ENCODE measurements at regions not wholly inside any gene's neighbourhood (a gene's known extent, or its start where the extent isn't known, plus 50 kb on each side); places are given as distances from the start of the nearest gene placed in this dataset.
A peak's percentile ranks its signal among the peaks of the same experiment; 100 is the strongest.
"Not testable (repeated sequence)": the region's sequence is repeated elsewhere in the genome, so short reads cannot be mapped to it uniquely, and the experiment has no call there.

GRCh38 chr9:22211588-22212360 lies 202.7 kb upstream of the CDKN2B start:
- Mint-ChIP-seq H3K27me3 (no peaks in the 10 kb centered on the region), H3K4me1 (peaks cover 10 to 16% (median 12%) of the 10 kb centered on the region in 3 donors)
- POLR2A ChIA-PET, result no interaction called here

GRCh38 chr9:22214021-22214420 lies 204.9 kb upstream of the CDKN2B start:
- Histone ChIP-seq H3K27ac (ENCODE audit: low read depth, low read length) (no peak overlapping the region), H3K4me3 (ENCODE audit: low read length) (no peak overlapping the region), H3K4me1 (ENCODE audit: insufficient read depth, low read length) (peaks cover 1% of the 10 kb centered on the region), H3K9me3 (ENCODE audit: low read length) (no peaks in the 10 kb centered on the region), H3K36me3 (ENCODE audit: insufficient read depth, low read length) (no peaks in the 10 kb centered on the region), H3K27me3 (ENCODE audit: insufficient read depth, low read length, poor library complexity, severe bottlenecking) (peaks cover 3% of the 10 kb centered on the region)
- no peak overlapping the region for H3K4me3 Mint-ChIP-seq
- no peak overlapping the region for H3K27ac Mint-ChIP-seq
- DNase-seq, result no peak
- no peaks in the 10 kb centered on the region for H3K36me3 Mint-ChIP-seq
- peaks cover 3 to 8% (median 5%) of the 10 kb centered on the region in 3 donors for H3K4me1 Mint-ChIP-seq
- H3K27me3 Mint-ChIP-seq, result no peaks in the 10 kb centered on the region
- ChIA-PET CTCF (no interaction called here), POLR2A (no interaction called here)
- H3K9me3 Mint-ChIP-seq, result no peaks in the 10 kb centered on the region

More at GRCh38 chr9:22211588-22212360, 202.7 kb upstream of the CDKN2B start:
- Mint-ChIP-seq H3K4me3 (no peak overlapping the region), H3K27ac (no peak overlapping the region), H3K36me3 (no peaks in the 10 kb centered on the region), H3K9me3 (no peaks in the 10 kb centered on the region)
- peaks cover 3% of the 10 kb centered on the region for H3K27me3 ChIP-seq (ENCODE audit: insufficient read depth, low read length, poor library complexity, severe bottlenecking)
- DNase-seq, result no peak
- H3K4me1 ChIP-seq (ENCODE audit: insufficient read depth, low read length), result peaks cover 7% of the 10 kb centered on the region
- no peaks in the 10 kb centered on the region for H3K36me3 ChIP-seq (ENCODE audit: insufficient read depth, low read length)
- CTCF ChIA-PET, result no interaction called here
- no peak overlapping the region for H3K27ac ChIP-seq (ENCODE audit: low read depth, low read length)
- no peaks in the 10 kb centered on the region for H3K9me3 ChIP-seq (ENCODE audit: low read length)
- H3K4me3 ChIP-seq (ENCODE audit: low read length), result no peak overlapping the region

GRCh38 chr9:22214497-22215031 lies 205.5 kb upstream of the CDKN2B start:
- CTCF ChIA-PET, result no interaction called here
- Mint-ChIP-seq H3K4me1 (peaks cover 0 to 3% (median 0%) of the 10 kb centered on the region in 3 donors), H3K27ac (peak overlapping the region in 1 of 8 donors; percentile 8), H3K9me3 (no peaks in the 10 kb centered on the region), H3K4me3 (no peak overlapping the region), H3K36me3 (no peaks in the 10 kb centered on the region), H3K27me3 (no peaks in the 10 kb centered on the region)
- Histone ChIP-seq H3K27me3 (ENCODE audit: insufficient read depth, low read length, poor library complexity, severe bottlenecking) (peaks cover 3% of the 10 kb centered on the region), H3K4me3 (ENCODE audit: low read length) (no peak overlapping the region), H3K4me1 (ENCODE audit: insufficient read depth, low read length) (no peaks in the 10 kb centered on the region), H3K27ac (ENCODE audit: low read depth, low read length) (no peak overlapping the region), H3K36me3 (ENCODE audit: insufficient read depth, low read length) (no peaks in the 10 kb centered on the region), H3K9me3 (ENCODE audit: low read length) (no peaks in the 10 kb centered on the region)
- no peak for DNase-seq
- POLR2A ChIA-PET, result no interaction called here

- CTCF ChIA-PET, result no interaction called here
- H3K4me1 Mint-ChIP-seq, result peaks cover 0 to 3% (median 0%) of the 10 kb centered on the region in 3 donors
Measured at GRCh38 chr9:22215521-22215920, 206.4 kb upstream of the CDKN2B start.

GRCh38 chr9:22216730-22217172 lies 207.6 kb upstream of the CDKN2B start:
- Mint-ChIP-seq H3K36me3 (peaks cover 0 to 4% (median 0%) of the 10 kb centered on the region in 3 donors), H3K27me3 (no peaks in the 10 kb centered on the region), H3K27ac (no peak overlapping the region), H3K9me3 (peaks cover 0 to 4% (median 0%) of the 10 kb centered on the region in 5 donors), H3K4me1 (no peaks in the 10 kb centered on the region), H3K4me3 (no peak overlapping the region)
- POLR2A ChIA-PET, result no interaction called here
- CTCF ChIA-PET, result no interaction called here
- H3K4me3 ChIP-seq (ENCODE audit: low read length), result no peak overlapping the region
- H3K4me1 ChIP-seq (ENCODE audit: insufficient read depth, low read length), result no peaks in the 10 kb centered on the region
- no peak overlapping the region for H3K27ac ChIP-seq (ENCODE audit: low read depth, low read length)
- H3K9me3 ChIP-seq (ENCODE audit: low read length), result no peaks in the 10 kb centered on the region
- H3K36me3 ChIP-seq (ENCODE audit: insufficient read depth, low read length), result no peaks in the 10 kb centered on the region
- H3K27me3 ChIP-seq (ENCODE audit: insufficient read depth, low read length, poor library complexity, severe bottlenecking), result peaks cover 3% of the 10 kb centered on the region
- no peak for DNase-seq

More at GRCh38 chr9:22215521-22215920, 206.4 kb upstream of the CDKN2B start:
- Mint-ChIP-seq H3K27me3 (no peaks in the 10 kb centered on the region), H3K4me3 (no peak overlapping the region), H3K9me3 (no peaks in the 10 kb centered on the region), H3K36me3 (no peaks in the 10 kb centered on the region), H3K27ac (no peak overlapping the region)
- H3K9me3 ChIP-seq (ENCODE audit: low read length), result no peaks in the 10 kb centered on the region
- POLR2A ChIA-PET, result no interaction called here
- H3K4me1 ChIP-seq (ENCODE audit: insufficient read depth, low read length), result no peaks in the 10 kb centered on the region
- no peak overlapping the region for H3K4me3 ChIP-seq (ENCODE audit: low read length)
- H3K27ac ChIP-seq (ENCODE audit: low read depth, low read length), result no peak overlapping the region
- no peaks in the 10 kb centered on the region for H3K36me3 ChIP-seq (ENCODE audit: insufficient read depth, low read length)
- peaks cover 3% of the 10 kb centered on the region for H3K27me3 ChIP-seq (ENCODE audit: insufficient read depth, low read length, poor library complexity, severe bottlenecking)
- no peak for DNase-seq

GRCh38 chr9:22217254-22217653 lies 208.1 kb upstream of the CDKN2B start:
- Histone ChIP-seq H3K27me3 (ENCODE audit: insufficient read depth, low read length, poor library complexity, severe bottlenecking) (peaks cover 3% of the 10 kb centered on the region), H3K4me3 (ENCODE audit: low read length) (no peak overlapping the region), H3K27ac (ENCODE audit: low read depth, low read length) (no peak overlapping the region), H3K9me3 (ENCODE audit: low read length) (no peaks in the 10 kb centered on the region), H3K4me1 (ENCODE audit: insufficient read depth, low read length) (no peaks in the 10 kb centered on the region), H3K36me3 (ENCODE audit: insufficient read depth, low read length) (no peaks in the 10 kb centered on the region)
- H3K27ac Mint-ChIP-seq, result no peak overlapping the region
- ChIA-PET CTCF (no interaction called here), POLR2A (no interaction called here)
- peaks cover 0 to 4% (median 0%) of the 10 kb centered on the region in 3 donors for H3K36me3 Mint-ChIP-seq
- no peaks in the 10 kb centered on the region for H3K27me3 Mint-ChIP-seq
- H3K9me3 Mint-ChIP-seq, result peaks cover 0 to 4% (median 0%) of the 10 kb centered on the region in 5 donors
- no peaks in the 10 kb centered on the region for H3K4me1 Mint-ChIP-seq
- DNase-seq, result no peak
- H3K4me3 Mint-ChIP-seq, result no peak overlapping the region

- H3K36me3 ChIP-seq (ENCODE audit: insufficient read depth, low read length); H3K4me1 Mint-ChIP-seq; H3K36me3 Mint-ChIP-seq; H3K9me3 ChIP-seq (ENCODE audit: low read length); H3K27ac Mint-ChIP-seq; DNase-seq; H3K27me3 ChIP-seq (ENCODE audit: insufficient read depth, low read length, poor library complexity, severe bottlenecking); H3K4me1 ChIP-seq (ENCODE audit: insufficient read depth, low read length); H3K4me3 ChIP-seq (ENCODE audit: low read length); H3K4me3 Mint-ChIP-seq; H3K27ac ChIP-seq (ENCODE audit: low read depth, low read length); H3K9me3 Mint-ChIP-seq; POLR2A ChIA-PET: not testable (repeated sequence)
- H3K27me3 Mint-ChIP-seq, result peaks cover 2 to 17% of the 10 kb centered on the region in 2 donors
- CTCF ChIA-PET, result interaction anchor here (1.1 kb wide), 1 partner anchor 13 kb away, joined by 3 read pairs; no protein-coding TSS in a partner anchor
Measured at GRCh38 chr9:22225856-22226255, 216.8 kb upstream of the CDKN2B start.

GRCh38 chr9:22227986-22228385 lies 218.6 kb upstream of the DMRTA1 start:
- ChIA-PET POLR2A (no interaction called here), CTCF (no interaction called here)
- peaks cover 2 to 8% (median 3%) of the 10 kb centered on the region in 5 donors for H3K9me3 Mint-ChIP-seq
- H3K4me1 Mint-ChIP-seq, result no peaks in the 10 kb centered on the region
- H3K27ac ChIP-seq (ENCODE audit: low read depth, low read length), result no peak overlapping the region
- no peaks in the 10 kb centered on the region for H3K36me3 ChIP-seq (ENCODE audit: insufficient read depth, low read length)
- H3K9me3 ChIP-seq (ENCODE audit: low read length), result no peaks in the 10 kb centered on the region
- H3K4me1 ChIP-seq (ENCODE audit: insufficient read depth, low read length), result no peaks in the 10 kb centered on the region
- H3K27ac Mint-ChIP-seq, result no peak overlapping the region
- peaks cover 3% of the 10 kb centered on the region for H3K27me3 ChIP-seq (ENCODE audit: insufficient read depth, low read length, poor library complexity, severe bottlenecking)
- H3K4me3 Mint-ChIP-seq, result no peak overlapping the region
- H3K36me3 Mint-ChIP-seq, result peaks cover 0 to 12% (median 2%) of the 10 kb centered on the region in 3 donors
- H3K27me3 Mint-ChIP-seq, result peaks cover 8 to 35% of the 10 kb centered on the region in 2 donors
- H3K4me3 ChIP-seq (ENCODE audit: low read length), result no peak overlapping the region
- DNase-seq, result no peak
